A549 (cell line): ENCODE measurements at regions not wholly inside any gene's neighbourhood (a gene's known extent, or its start where the extent isn't known, plus 50 kb on each side); places are given as distances from the start of the nearest gene placed in this dataset.

Experiments used
- ATAC-seq, 2 experiments: fragments of 200-7000 bp in 1 of 2; fragments of >200 bp in 1 of 2; cut with Nextera tagmentation in 1 of 2; cut with Tn5 transposase in 1 of 2; 3 replicates each; pipeline versions ENCODE4 v1.8.0 to v1.9.1; 2018 to 2020; ENCODE audit warnings: mild to moderate bottlenecking in 1 of 2, moderate library complexity in 1 of 2
- CTCF ChIA-PET: fragments of 300-600 bp; sonication (Branson Sonifier 250); formaldehyde crosslinking; extraction: SDS; loops from one replicate; lab custom pipeline; 2021; ENCODE audit warnings: antibody characterized with exemption, inconsistent platforms; lab: Yijun Ruan, JAX
- POLR2A ChIA-PET: fragments of 350-600 bp; formaldehyde crosslinking; extraction: SDS; loops from one replicate; lab custom pipeline; 2021; ENCODE audit warnings: antibody characterized with exemption, inconsistent platforms; lab: Yijun Ruan, JAX
- DNase-seq, 2 experiments: peaks; one replicate each; pipeline versions ENCODE4 v3.0.0 to v3.0.0-alpha.2; 2011 to 2016; ENCODE audit warnings: low read depth in 1 of 2, low spot score in 1 of 2
- FAIRE-seq: peaks from 2 replicates; lab custom pipeline; 2011; peaks lifted over from hg19 to GRCh38; lab: Jason Lieb, UNC
- H3K27ac ChIP-seq, 2 experiments: fragments of >200 bp; sonication (Bioruptor Twin); formaldehyde crosslinking; 3 replicates each; pipeline ENCODE4 v1.5.1; 2016 to 2017
- H3K4me1 ChIP-seq: fragments of >200 bp; sonication (Bioruptor Twin); formaldehyde crosslinking; 3 replicates; pipeline ENCODE4 v1.6.1; 2016
- H3K4me2 ChIP-seq: fragments of >200 bp; sonication (Bioruptor Twin); formaldehyde crosslinking; 3 replicates; pipeline ENCODE4 v1.6.1; 2016
- H3K4me3 ChIP-seq: fragments of >200 bp; sonication (Bioruptor Twin); formaldehyde crosslinking; 3 replicates; pipeline ENCODE4 v1.5.1; 2016
- H3K9me3 ChIP-seq: fragments of >200 bp; sonication (Bioruptor Twin); formaldehyde crosslinking; 3 replicates; pipeline ENCODE4 v1.6.1; 2016
- ATOH8 ChIP-seq: fragments of 250-450 bp; sonication (Bioruptor Pico); IDR thresholded peaks from 2 replicates; pipeline ENCODE4 v1.5.0; 2020; ENCODE audit warnings: low read depth, mild to moderate bottlenecking, moderate library complexity
- BCL3 ChIP-seq: fragments of >200 bp; sonication (Bioruptor Twin); formaldehyde crosslinking; IDR thresholded peaks from 3 replicates; pipeline ENCODE4 v1.6.1; 2016
- BHLHE40 ChIP-seq: IDR thresholded peaks from 2 replicates; pipeline ENCODE4 v1.6.1; 2012; ENCODE audit warnings: low read depth, low read length, inconsistent platforms
- CBX2 ChIP-seq: fragments of 200-600 bp; sonication (generic); IDR thresholded peaks from 2 replicates; pipeline ENCODE4 v1.6.1; 2016; ENCODE audit warnings: low read depth, mild to moderate bottlenecking, borderline replicate concordance
- CBX8 ChIP-seq: fragments of 200-600 bp; sonication (generic); IDR thresholded peaks from 2 replicates; pipeline ENCODE4 v1.6.1; 2016
- CTCF ChIP-seq: fragments of >200 bp; sonication (Bioruptor Twin); formaldehyde crosslinking; IDR thresholded peaks from 3 replicates; pipeline ENCODE4 v1.5.1; 2016
- E2F6 ChIP-seq: IDR thresholded peaks from 2 replicates; pipeline ENCODE4 v1.6.1; 2012; ENCODE audit warnings: low read depth, borderline replicate concordance
- EHMT2 ChIP-seq: fragments of 200-600 bp; sonication (generic); IDR thresholded peaks from 2 replicates; pipeline ENCODE4 v1.6.1; 2016; ENCODE audit warnings: antibody characterized with exemption, low read depth, mild to moderate bottlenecking, moderate library complexity
- EP300 ChIP-seq, 2 experiments: fragments of >200 bp; sonication (Bioruptor Twin); formaldehyde crosslinking; IDR thresholded peaks; 2 replicates in 1 of 2; 3 replicates in 1 of 2; pipeline ENCODE4 v1.6.1; 2016 to 2017
- FOSB ChIP-seq: fragments of 250-450 bp; sonication (Bioruptor Pico); IDR thresholded peaks from 2 replicates; pipeline ENCODE4 v1.5.0; 2020; ENCODE audit warnings: mild to moderate bottlenecking, moderate library complexity
- FOSL2 ChIP-seq, 2 experiments: fragments of 450-650 bp in 1 of 2; fragments of >200 bp in 1 of 2; sonication (Bioruptor Twin) in 1 of 2; formaldehyde crosslinking; IDR thresholded peaks; 2 replicates each; pipeline versions ENCODE4 v1.5.0 to v1.6.1; 2016 to 2020; ENCODE audit warnings: mild to moderate bottlenecking in 1 of 2, moderate library complexity in 1 of 2
- HDAC2 ChIP-seq: fragments of 200-600 bp; sonication (generic); IDR thresholded peaks from 2 replicates; pipeline ENCODE4 v1.6.1; 2016
- HEYL ChIP-seq: fragments of 250-450 bp; sonication (Bioruptor Pico); IDR thresholded peaks from 2 replicates; pipeline ENCODE4 v1.8.0; 2021; ENCODE audit warnings: mild to moderate bottlenecking, moderate library complexity
- JUN ChIP-seq, 2 experiments: fragments of >200 bp; sonication (Bioruptor Twin); formaldehyde crosslinking; IDR thresholded peaks; 2 replicates in 1 of 2; 3 replicates in 1 of 2; pipeline ENCODE4 v1.6.1; 2016 to 2017
- JUNB ChIP-seq: fragments of >200 bp; sonication (Bioruptor Twin); formaldehyde crosslinking; IDR thresholded peaks from 2 replicates; pipeline ENCODE4 v1.6.1; 2016
- MAZ ChIP-seq: fragments of 150-350 bp; IDR thresholded peaks from 2 replicates; pipeline ENCODE4 v1.6.1; 2014; ENCODE audit warnings: antibody characterized with exemption, low read depth, low read length, borderline replicate concordance
- MYC ChIP-seq: IDR thresholded peaks from 2 replicates; pipeline ENCODE4 v1.6.1; 2012; ENCODE audit warnings: mild to moderate bottlenecking, inconsistent platforms, low read length, improper control_type of control experiment, borderline replicate concordance
- NFE2L2 ChIP-seq: fragments of 150-350 bp; conservative IDR thresholded peaks from 2 replicates; pipeline ENCODE4 v1.6.1; 2014; ENCODE audit warnings: low read length
- NPAS2 ChIP-seq: fragments of 250-450 bp; sonication (Bioruptor Pico); IDR thresholded peaks from 2 replicates; pipeline ENCODE4 v1.8.0; 2022; ENCODE audit warnings: mild to moderate bottlenecking, moderate library complexity, borderline replicate concordance
- POLR2A ChIP-seq: IDR thresholded peaks from 2 replicates; pipeline ENCODE4 v1.6.1; 2012; ENCODE audit warnings: mild to moderate bottlenecking, low read length
- REST ChIP-seq: fragments of 200-600 bp; sonication (generic); IDR thresholded peaks from 2 replicates; pipeline ENCODE4 v1.6.1; 2016; ENCODE audit warnings: antibody characterized with exemption, mild to moderate bottlenecking, moderate library complexity
- SMC3 ChIP-seq: fragments of >200 bp; sonication (Bioruptor Twin); formaldehyde crosslinking; IDR thresholded peaks from 3 replicates; pipeline ENCODE4 v1.6.1; 2018; ENCODE audit warnings: inconsistent platforms
- TP53 ChIP-seq: fragments of 250-450 bp; sonication (Bioruptor Pico); IDR thresholded peaks from 2 replicates; pipeline ENCODE4 v1.5.0; 2021; ENCODE audit warnings: mild to moderate bottlenecking, moderate library complexity
- ZC3H11A ChIP-seq: fragments of 450-650 bp; IDR thresholded peaks from 2 replicates; pipeline ENCODE4 v1.6.1; 2014; ENCODE audit warnings: antibody characterized with exemption, mild to moderate bottlenecking
- ZFP36 ChIP-seq: fragments of 450-650 bp; IDR thresholded peaks from 2 replicates; pipeline ENCODE4 v1.6.1; 2014; ENCODE audit warnings: borderline replicate concordance; ENCODE audit not compliant: partially characterized antibody
- ZNF302 ChIP-seq: fragments of 250-450 bp; sonication (Bioruptor Pico); IDR thresholded peaks from 2 replicates; pipeline ENCODE4 v1.9.0; 2021; ENCODE audit warnings: inconsistent platforms, mild to moderate bottlenecking, moderate library complexity
- WGBS: methylation state at CpG from one replicate; pipeline ENCODE4 v1.1.6; 2017; ENCODE audit errors: missing lambda C conversion rate; 5-methylcytosine and 5-hydroxymethylcytosine counted together

- H3K9me3 ChIP-seq, result no peaks in the 10 kb centered on the region
- DNase-seq, result no peak
- FAIRE-seq, result no peak
- ATAC-seq, result no peak
- H3K4me2 ChIP-seq, result no peak overlapping the region
- ChIA-PET POLR2A (no interaction called here), CTCF (no interaction called here)
- TF ChIP-seq ZNF302 (CRISPR knock-in tag) (no peak), HDAC2 (no peak), BCL3 (no peak), EHMT2 (no peak), BHLHE40 (no peak), NFE2L2 (no peak), POLR2A (no peak), REST (no peak), NPAS2 (CRISPR knock-in tag) (no peak), HEYL (CRISPR knock-in tag) (no peak)
- no peak overlapping the region for H3K4me3 ChIP-seq
- peaks cover 12% of the 10 kb centered on the region for H3K4me1 ChIP-seq
- 51% methylated on average over 1 of the region's 1 CpG for WGBS
- no peak overlapping the region for H3K27ac ChIP-seq
These were observed 304.5 kb downstream of the MDFIC start for GRCh38 chr7:115226410-115226809.

GRCh38 chr7:115224922-115225321 lies 303.0 kb downstream of the MDFIC start:
- 68% methylated on average over 6 of the region's 6 CpGs for WGBS
- Histone ChIP-seq H3K27ac (no peak overlapping the region), H3K4me2 (no peak overlapping the region)
- DNase-seq, result no peak
- POLR2A ChIA-PET, result no interaction called here
- no peak for TF ChIP-seq FOSB (CRISPR knock-in tag)
- no peak for TF ChIP-seq JUN (IDR thresholded peaks at IDR 0.05)
- TF ChIP-seq, all 56 proteins: peak for 0
- Histone ChIP-seq H3K4me3 (no peak overlapping the region), H3K4me1 (no peaks in the 10 kb centered on the region; the same call in 2 of the 3 replicates), H3K9me3 (no peaks in the 10 kb centered on the region)
- ATAC-seq, result no peak
- CTCF ChIA-PET, result no interaction called here
- FAIRE-seq, result no peak

GRCh38 chr7:115223959-115224358 lies 302.1 kb downstream of the MDFIC start:
- H3K27ac ChIP-seq, result no peak overlapping the region
- no peak for DNase-seq
- no peak overlapping the region for H3K4me3 ChIP-seq
- no peak overlapping the region for H3K4me2 ChIP-seq
- POLR2A ChIA-PET, result no interaction called here
- H3K4me1 ChIP-seq, result no peaks in the 10 kb centered on the region; the same call in 2 of the 3 replicates
- no peak for FAIRE-seq
- ATAC-seq, result no peak
- no peaks in the 10 kb centered on the region for H3K9me3 ChIP-seq
- 33% methylated on average over 1 of the region's 1 CpG for WGBS
- CTCF ChIA-PET, result no interaction called here
- no peak for TF ChIP-seq EP300 (IDR thresholded peaks at IDR 0.05)
- no peak for TF ChIP-seq BHLHE40
- TF ChIP-seq CTCF, result no peak
- TF ChIP-seq BCL3, result no peak
- no peak for TF ChIP-seq CBX8
- no peak for TF ChIP-seq CBX2
- TF ChIP-seq ZFP36, result no peak
- no peak for TF ChIP-seq TP53 (CRISPR knock-in tag)
- TF ChIP-seq ZC3H11A, result no peak
- TF ChIP-seq ZNF302 (CRISPR knock-in tag), result no peak
- TF ChIP-seq FOSL2 (IDR thresholded peaks at IDR 0.05), result no peak
- TF ChIP-seq FOSL2 (CRISPR knock-in tag; IDR thresholded peaks at IDR 0.05), result no peak
- no peak for TF ChIP-seq E2F6
- no peak for TF ChIP-seq MYC
- no peak for TF ChIP-seq SMC3
- no peak for TF ChIP-seq JUNB
- TF ChIP-seq ATOH8, result no peak
- TF ChIP-seq MAZ, result no peak
